Head of caudate nucleus (tissue), 42 donors: ENCODE measurements at regions not wholly inside any gene's neighbourhood (a gene's known extent, or its start where the extent isn't known, plus 50 kb on each side); places are given as distances from the start of the nearest gene placed in this dataset.
A peak's percentile ranks its signal among the peaks of the same experiment; 100 is the strongest.
"Not testable (repeated sequence)": the region's sequence is repeated elsewhere in the genome, so short reads cannot be mapped to it uniquely, and the experiment has no call there.

Source experiments
- DNase-seq, 42 donors: peaks; one replicate each; pipeline versions ENCODE4 v3.0.0 to v3.0.0-alpha.2; 2020 to 2021; ENCODE audit warnings: mixed read lengths in 7 of 42
- intact Hi-C: fragments of 100-400 bp; cut with DNase I; formaldehyde crosslinking; loops from one replicate; pipeline ENCODE4 v1.15.0; 2022

DNA sequence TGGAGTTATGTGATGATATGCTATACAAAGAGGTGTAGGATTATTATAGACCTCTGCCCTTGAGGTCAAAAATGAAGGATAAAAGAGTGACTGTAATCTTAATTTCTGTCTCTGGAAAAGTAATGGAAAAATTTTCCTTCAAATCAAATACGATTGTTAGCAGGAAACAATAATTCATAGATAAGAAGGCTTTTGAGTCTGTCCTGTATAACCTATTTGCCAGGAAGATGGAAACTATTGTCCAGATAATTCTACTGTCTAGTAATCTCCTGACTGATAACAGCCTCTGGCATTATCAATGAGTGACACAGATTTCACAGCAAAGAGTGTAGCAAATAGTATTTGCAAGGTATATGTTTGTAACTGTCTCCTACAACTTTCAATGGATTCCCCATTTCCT, 307.8 kb downstream of the MTX2 start:
- intact Hi-C loops = no loop called here
- DNase-seq = no peak

DNA sequence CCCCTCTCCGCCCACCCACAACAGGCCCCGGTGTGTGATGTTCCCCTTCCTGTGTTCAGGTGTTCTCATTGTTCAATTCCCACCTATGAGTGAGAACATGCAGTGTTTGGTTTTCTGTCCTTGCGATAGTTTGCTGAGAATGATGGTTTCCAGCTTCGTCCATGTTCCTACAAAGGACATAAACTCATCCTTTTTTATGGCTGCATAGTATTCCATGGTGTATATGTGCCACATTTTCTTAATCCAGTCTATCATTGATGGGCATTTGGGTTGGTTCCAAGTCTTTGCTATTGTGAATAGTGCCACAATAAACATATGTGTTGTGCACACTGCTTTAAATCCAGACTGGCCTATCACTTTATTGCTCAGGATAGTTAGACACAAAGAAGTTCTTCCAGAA, 309.1 kb downstream of the MTX2 start:
- not testable (repeated sequence) for DNase-seq

DNA sequence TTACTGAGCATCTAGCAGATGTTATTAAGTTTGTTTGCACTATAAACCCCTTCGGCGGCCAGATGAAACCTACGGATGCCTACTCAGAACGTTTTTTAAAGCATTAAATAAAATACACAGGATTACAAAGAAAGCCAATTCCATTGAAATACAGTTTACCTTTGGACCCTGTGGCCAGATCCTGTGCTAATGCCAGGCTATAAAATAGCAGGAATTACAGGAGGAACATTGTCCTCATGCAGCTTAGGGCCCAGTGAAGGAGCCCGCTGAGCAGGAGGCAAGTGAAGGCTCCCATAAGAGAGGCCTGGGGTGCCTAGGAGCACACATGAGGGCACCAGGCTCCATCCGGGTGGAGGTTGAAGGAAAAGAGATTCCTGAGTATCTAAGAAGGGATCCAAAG, 310.4 kb downstream of the MTX2 start:
- no peak for DNase-seq
- intact Hi-C loops = no loop called here

More for the DNA sequence above, 309.1 kb downstream of the MTX2 start:
- intact Hi-C loops = not testable (repeated sequence)

DNA sequence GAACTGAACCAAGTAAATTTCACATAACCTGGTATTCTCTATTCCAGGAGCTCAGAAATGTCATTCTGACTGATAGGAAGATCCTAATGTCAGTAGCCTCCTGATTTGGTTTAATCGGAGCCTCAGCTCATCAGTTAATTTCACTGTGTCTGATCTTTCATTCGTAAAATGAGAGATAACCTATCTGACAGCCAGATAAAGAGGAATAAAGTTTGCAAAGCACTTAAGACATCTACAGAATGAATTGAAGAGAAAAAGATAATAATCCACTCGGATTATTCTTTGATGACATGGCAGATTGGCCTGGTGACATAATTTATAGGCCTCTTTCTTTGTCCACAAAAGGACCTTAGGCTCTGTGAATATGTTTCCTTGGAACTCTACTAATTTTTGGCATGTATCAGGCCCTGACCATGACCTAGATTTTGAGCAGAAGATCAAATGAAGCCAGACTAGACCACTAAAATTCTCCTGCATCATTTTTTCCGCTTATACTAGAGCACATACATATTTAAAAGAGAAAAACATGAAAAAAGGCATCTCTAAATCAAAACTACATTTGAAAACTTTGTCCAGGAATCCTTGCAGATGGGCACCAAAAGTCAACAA, 312.4 kb downstream of the MTX2 start:
- intact Hi-C loops = no loop called here
- DNase-seq = no peak

- no peak for DNase-seq
- intact Hi-C loops = no loop called here
Observed at GRCh38 chr2:176582176-176582575, 312.9 kb downstream of the MTX2 start.

DNA sequence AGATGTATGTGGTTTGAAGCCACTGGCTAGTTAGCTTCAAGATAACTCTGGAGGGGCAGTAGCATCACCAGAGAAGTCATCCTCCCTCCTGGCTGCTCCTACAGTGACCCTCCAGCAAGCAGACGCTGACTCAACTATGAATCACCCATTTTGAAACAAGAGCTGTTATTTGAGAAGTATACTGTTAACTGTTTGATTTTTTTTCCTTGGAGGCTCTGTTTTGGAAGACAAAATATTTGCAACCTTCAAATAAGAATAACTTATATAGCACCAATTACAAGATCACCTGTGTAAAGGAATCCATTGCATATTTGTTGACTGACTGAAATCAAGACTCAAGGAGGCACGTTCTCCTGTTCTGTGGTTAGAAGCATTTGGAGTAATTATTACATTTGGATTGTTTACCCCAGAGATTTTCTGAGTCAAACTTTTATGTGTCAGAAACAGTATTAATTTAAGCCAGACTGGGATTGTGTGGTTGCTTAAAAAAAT, 313.8 kb downstream of the MTX2 start:
- intact Hi-C loops = no loop called here
- DNase-seq = no peak

- DNase-seq = no peak
- intact Hi-C loops = no loop called here
Observed at GRCh38 chr2:176583607-176584006, 314.4 kb downstream of the MTX2 start.

DNA sequence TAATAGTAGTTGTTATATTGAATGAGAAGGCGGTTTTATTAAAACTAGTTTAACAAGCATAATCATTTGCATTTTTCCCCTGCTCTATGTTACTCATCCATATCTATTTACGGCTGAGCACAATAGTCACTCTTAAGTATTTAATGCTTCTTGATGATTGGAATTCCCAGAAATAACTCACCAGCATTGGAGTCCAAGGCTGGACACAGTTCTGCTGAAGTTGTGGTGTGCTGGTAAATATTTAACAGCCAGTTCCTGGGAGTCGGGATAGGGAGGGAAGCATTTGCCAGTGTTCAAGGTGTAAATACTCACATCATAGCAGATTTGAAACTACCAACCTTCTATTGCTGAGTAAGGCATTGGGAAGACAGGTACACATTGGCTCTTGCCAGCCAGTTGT, 315.1 kb downstream of the MTX2 start:
- intact Hi-C loops = no loop called here
- no peak for DNase-seq

DNA sequence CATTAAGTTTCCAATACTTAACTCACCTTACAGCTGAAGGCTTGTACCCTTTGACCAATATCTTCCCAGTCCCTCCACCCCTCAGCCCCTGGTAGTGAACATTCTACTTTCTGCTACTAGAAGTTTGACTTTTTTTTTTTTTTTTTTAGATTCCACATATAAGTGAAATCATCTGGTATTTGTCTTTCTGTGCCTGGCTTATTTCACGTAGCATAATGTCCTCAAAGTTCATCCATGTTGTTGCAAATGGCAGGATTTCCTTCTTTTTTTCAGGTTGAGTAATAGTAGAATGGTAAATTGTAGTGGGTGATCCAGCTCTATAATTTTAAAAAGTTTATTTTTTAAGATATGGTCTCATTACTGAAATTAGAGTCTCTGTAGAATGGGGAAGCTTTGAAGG, 316.0 kb downstream of the MTX2 start:
- DNase-seq = no peak
- intact Hi-C loops = no loop called here

- intact Hi-C loops = no loop called here
- DNase-seq = no peak
Observed at GRCh38 chr2:176585791-176586190, 316.5 kb downstream of the MTX2 start.

- no peak for DNase-seq
- intact Hi-C loops = no loop called here
Observed at GRCh38 chr2:176589287-176589686, 320.0 kb downstream of the MTX2 start.

DNA sequence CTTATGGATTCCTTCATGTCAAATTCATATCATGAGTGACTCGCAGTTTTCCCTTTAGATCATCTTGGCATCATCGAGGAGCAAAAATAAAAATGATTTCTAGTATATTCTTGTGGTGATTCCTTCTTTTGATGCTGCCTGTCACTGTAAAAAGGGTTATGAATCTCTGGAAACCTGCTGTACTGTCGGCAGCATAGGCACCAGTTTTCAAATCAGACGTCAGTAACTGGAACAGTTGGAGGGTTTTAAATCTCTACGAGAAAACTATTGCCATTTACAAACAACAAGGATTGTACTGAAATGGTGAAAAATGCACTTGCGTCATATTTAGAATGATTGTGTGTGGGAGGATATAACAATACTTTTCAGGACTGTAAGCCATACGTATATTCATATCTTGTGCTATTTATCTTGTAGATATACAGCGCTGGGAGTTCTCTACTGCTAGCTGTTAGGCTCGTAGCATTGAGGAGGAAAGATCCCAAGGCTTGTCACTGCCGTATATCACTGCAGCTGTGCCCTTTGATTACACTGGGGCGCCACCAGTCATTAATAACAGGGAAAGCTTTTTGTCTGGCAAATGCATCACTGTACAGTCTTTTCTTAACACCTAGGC, 320.7 kb downstream of the MTX2 start:
- intact Hi-C loops = no loop called here
- peak in 3 of 42 donors; percentile 5 to 18 (median 6) for DNase-seq

- DNase-seq = no peak
- intact Hi-C loops = no loop called here
Observed at GRCh38 chr2:176592216-176592615, 323.0 kb downstream of the MTX2 start.

- intact Hi-C loops = no loop called here
- no peak for DNase-seq
Observed at GRCh38 chr2:176595986-176596385, 326.7 kb downstream of the MTX2 start.

GRCh38 chr2:176597916-176598315, 328.7 kb downstream of the MTX2 start:
- intact Hi-C loops = no loop called here
- DNase-seq = no peak

- intact Hi-C loops = no loop called here
- DNase-seq = no peak
Observed at GRCh38 chr2:176598351-176598750, 329.1 kb downstream of the MTX2 start.

DNA sequence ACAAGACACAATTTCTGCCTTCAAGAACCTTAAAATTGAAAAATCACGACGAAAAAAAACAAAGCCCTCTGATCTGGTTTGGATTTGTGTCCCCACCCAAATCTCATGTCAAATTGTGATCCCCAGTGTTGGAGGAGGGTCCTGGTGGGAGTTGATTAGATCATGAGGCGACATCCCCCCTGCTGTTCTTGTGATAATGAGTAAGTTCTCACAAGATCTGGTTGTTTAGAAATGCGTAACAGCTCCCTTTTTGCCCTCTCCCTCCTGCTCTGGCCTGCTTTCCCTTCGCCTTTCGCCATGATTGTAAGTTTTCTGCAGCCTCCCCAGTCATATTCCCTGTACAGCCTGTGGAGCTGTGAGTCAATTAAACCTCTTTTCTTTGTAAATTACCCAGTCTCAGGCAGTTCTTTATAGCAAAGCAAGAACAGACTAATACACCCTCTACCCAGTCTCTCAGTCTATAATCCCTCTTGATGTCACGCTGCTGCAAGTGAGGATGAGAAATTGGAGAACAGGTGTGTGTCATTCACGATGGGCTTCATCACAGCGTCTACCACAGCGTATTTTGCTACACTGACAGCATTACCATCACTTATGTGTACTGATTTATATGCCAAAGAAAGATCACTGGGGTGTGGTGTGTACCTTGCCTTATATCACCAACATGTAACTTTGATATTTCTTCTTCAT, 330.7 kb downstream of the MTX2 start:
- no peak for DNase-seq
- intact Hi-C loops = no loop called here

GRCh38 chr2:176601066-176601465, 331.8 kb downstream of the MTX2 start:
- intact Hi-C loops = no loop called here

DNA sequence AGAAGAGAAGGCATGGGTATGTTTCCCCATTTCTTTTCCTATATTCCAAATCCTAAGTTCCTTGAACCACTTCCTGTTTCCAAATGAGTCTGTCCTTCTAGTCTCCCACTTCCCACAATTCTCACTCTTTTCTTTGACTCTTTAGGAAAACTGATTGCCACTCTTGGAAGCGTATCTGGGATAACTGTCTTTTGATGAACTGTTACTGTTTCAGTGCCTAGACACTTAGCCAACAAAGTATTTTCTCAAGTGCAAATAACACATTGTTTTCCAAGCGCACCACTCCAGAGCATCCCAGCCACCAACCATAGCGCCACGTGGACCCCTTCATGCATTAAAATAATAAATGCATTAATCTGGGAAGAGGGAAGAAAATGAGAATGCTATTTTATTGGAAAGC, 342.8 kb downstream of the MTX2 start:
- intact Hi-C loops = no loop called here
- DNase-seq = no peak

More at GRCh38 chr2:176601066-176601465, 331.8 kb downstream of the MTX2 start:
- DNase-seq = no peak

GRCh38 chr2:176612736-176613135, 343.5 kb downstream of the MTX2 start:
- intact Hi-C loops = no loop called here

More at GRCh38 chr2:176612736-176613135, 343.5 kb downstream of the MTX2 start:
- no peak for DNase-seq
